ENCODE measurements at regions not wholly inside any gene's neighbourhood (a gene's known extent, or its start where the extent isn't known, plus 50 kb on each side); places are given as distances from the start of the nearest gene placed in this dataset.

- TF ChIP-seq YY1 (IDR thresholded peaks at IDR 0.05; ENCODE audit: insufficient read depth, insufficient read length) (no peak), SUZ12 (IDR thresholded peaks at IDR 0.05; ENCODE audit: extremely low read depth, insufficient read depth, insufficient read length) (no peak)
Observed at GRCh38 chr13:58048670-58049069, 417.1 kb downstream of the PCDH17 start.

Measured in NT2/D1 (cell line).